WTC11 (cell line): ENCODE measurements at regions not wholly inside any gene's neighbourhood (a gene's known extent, or its start where the extent isn't known, plus 50 kb on each side); places are given as distances from the start of the nearest gene placed in this dataset.
A peak's percentile ranks its signal among the peaks of the same experiment; 100 is the strongest.

Source experiments
- ATAC-seq: fragments of 200-7000 bp; cut with Tn5 transposase; 2 replicates; pipeline ENCODE4 v1.10.0; 2021; ENCODE audit warnings: mild to moderate bottlenecking, moderate library complexity
- CTCF ChIA-PET: fragments of 300-600 bp; sonication (Branson Sonifier 250); formaldehyde crosslinking; loops from one replicate; lab custom pipeline; 2021; ENCODE audit warnings: antibody characterized with exemption; lab: Charles Lee
- POLR2A ChIA-PET: fragments of 350-600 bp; sonication (Branson Sonifier 250); formaldehyde crosslinking; loops from one replicate; lab custom pipeline; 2021; ENCODE audit warnings: antibody characterized with exemption; lab: Charles Lee
- DNase-seq: peaks from one replicate; pipeline ENCODE4 v3.0.0; 2021; ENCODE audit warnings: low spot score
- H3K27ac Mint-ChIP-seq: 2 replicates; pipeline ENCODE4 v1.8.0; 2021; ENCODE audit warnings: mixed read lengths
- H3K27me3 Mint-ChIP-seq: 2 replicates; pipeline ENCODE4 v1.8.0; 2021; ENCODE audit warnings: low read depth, mild to moderate bottlenecking, moderate library complexity, mixed read lengths
- H3K36me3 Mint-ChIP-seq: 2 replicates; pipeline ENCODE4 v1.8.0; 2021; ENCODE audit warnings: mixed read lengths
- H3K4me1 Mint-ChIP-seq: 2 replicates; pipeline ENCODE4 v1.8.0; 2022; ENCODE audit warnings: mixed read lengths
- H3K4me3 Mint-ChIP-seq: 2 replicates; pipeline ENCODE4 v1.8.0; 2021; ENCODE audit warnings: mild to moderate bottlenecking, moderate library complexity, mixed read lengths
- H3K9me3 Mint-ChIP-seq: 2 replicates; pipeline ENCODE4 v1.8.0; 2021; ENCODE audit warnings: mixed read lengths
- ATF3 ChIP-seq: sonication (generic); formaldehyde crosslinking; conservative IDR thresholded peaks from 2 replicates; pipeline ENCODE4 v1.8.1; 2022; ENCODE audit warnings: mild to moderate bottlenecking, missing genetic modification reagents
- E2F1 ChIP-seq: sonication (generic); formaldehyde crosslinking; IDR thresholded peaks from 2 replicates; pipeline ENCODE4 v1.8.0; 2022; ENCODE audit warnings: mild to moderate bottlenecking, missing genetic modification reagents
- ELF4 ChIP-seq: sonication (generic); formaldehyde crosslinking; IDR thresholded peaks from 2 replicates; pipeline ENCODE4 v1.8.1; 2022; ENCODE audit warnings: low read depth, mild to moderate bottlenecking, moderate library complexity, missing genetic modification reagents
- FOXK1 ChIP-seq: sonication (generic); formaldehyde crosslinking; IDR thresholded peaks from 2 replicates; pipeline ENCODE4 v1.8.0; 2022; ENCODE audit warnings: mild to moderate bottlenecking, moderate library complexity, missing genetic modification reagents
- FOXP4 ChIP-seq: sonication (generic); formaldehyde crosslinking; IDR thresholded peaks from 2 replicates; pipeline ENCODE4 v1.8.0; 2022; ENCODE audit warnings: mild to moderate bottlenecking, missing genetic modification reagents
- JAZF1 ChIP-seq: fragments of 250-450 bp; sonication (Bioruptor Pico); IDR thresholded peaks from 2 replicates; pipeline ENCODE4 v1.9.0; 2021; ENCODE audit warnings: moderate library complexity, mild to moderate bottlenecking, inconsistent platforms
- MAX ChIP-seq: sonication (generic); formaldehyde crosslinking; IDR thresholded peaks from 2 replicates; pipeline ENCODE4 v1.8.0; 2022; ENCODE audit warnings: mild to moderate bottlenecking, missing genetic modification reagents
- MYBL2 ChIP-seq: sonication (generic); formaldehyde crosslinking; IDR thresholded peaks from 2 replicates; pipeline ENCODE4 v1.8.1; 2023; ENCODE audit warnings: mild to moderate bottlenecking, moderate library complexity, missing genetic modification reagents
- NFATC4 ChIP-seq: fragments of 250-450 bp; sonication (Bioruptor Pico); IDR thresholded peaks from 2 replicates; pipeline ENCODE4 v1.9.0; 2021; ENCODE audit warnings: mild to moderate bottlenecking
- NFE2L1 ChIP-seq: sonication (generic); formaldehyde crosslinking; IDR thresholded peaks from 2 replicates; pipeline ENCODE4 v1.8.1; 2023; ENCODE audit warnings: missing genetic modification reagents
- NR1H2 ChIP-seq: sonication (generic); formaldehyde crosslinking; IDR thresholded peaks from 2 replicates; pipeline ENCODE4 v1.9.0; 2021; ENCODE audit warnings: mild to moderate bottlenecking, moderate library complexity, missing genetic modification reagents
- NR2C2 ChIP-seq: sonication (generic); formaldehyde crosslinking; IDR thresholded peaks from 2 replicates; pipeline ENCODE4 v1.8.0; 2022; ENCODE audit warnings: mild to moderate bottlenecking, missing genetic modification reagents
- NR3C1 ChIP-seq: sonication (generic); formaldehyde crosslinking; conservative IDR thresholded peaks from 2 replicates; pipeline ENCODE4 v1.8.1; 2023; ENCODE audit warnings: low read depth, mild to moderate bottlenecking, missing genetic modification reagents
- OVOL2 ChIP-seq: fragments of 250-450 bp; sonication (Bioruptor Pico); IDR thresholded peaks from 2 replicates; pipeline ENCODE4 v1.9.0; 2021; ENCODE audit warnings: mild to moderate bottlenecking, borderline replicate concordance
- SP1 ChIP-seq: sonication (generic); formaldehyde crosslinking; conservative IDR thresholded peaks from 2 replicates; pipeline ENCODE4 v1.8.1; 2022; ENCODE audit warnings: missing genetic modification reagents
- TP53 ChIP-seq: sonication (generic); formaldehyde crosslinking; IDR thresholded peaks from 2 replicates; pipeline ENCODE4 v1.8.1; 2023; ENCODE audit warnings: mild to moderate bottlenecking, missing genetic modification reagents
- USF1 ChIP-seq: sonication (generic); formaldehyde crosslinking; IDR thresholded peaks from 2 replicates; pipeline ENCODE4 v1.8.0; 2022; ENCODE audit warnings: mild to moderate bottlenecking, missing genetic modification reagents
- ZBTB21 ChIP-seq: sonication (generic); formaldehyde crosslinking; IDR thresholded peaks from 2 replicates; pipeline ENCODE4 v1.8.1; 2023; ENCODE audit warnings: mild to moderate bottlenecking, missing genetic modification reagents, borderline replicate concordance
- ZNF138 ChIP-seq: sonication (generic); formaldehyde crosslinking; conservative IDR thresholded peaks from 2 replicates; pipeline ENCODE4 v1.8.1; 2022; ENCODE audit warnings: mild to moderate bottlenecking, moderate library complexity, missing genetic modification reagents
- ZNF263 ChIP-seq: sonication (generic); formaldehyde crosslinking; IDR thresholded peaks from 2 replicates; pipeline ENCODE4 v1.8.1; 2022; ENCODE audit warnings: low read depth, mild to moderate bottlenecking, moderate library complexity, missing genetic modification reagents
- ZNF416 ChIP-seq: fragments of 250-450 bp; sonication (Bioruptor Pico); IDR thresholded peaks from 2 replicates; pipeline ENCODE4 v1.9.0; 2021; ENCODE audit warnings: mild to moderate bottlenecking, inconsistent platforms
- TF ChIP-seq, protein P1 (sequence below): sonication (generic); formaldehyde crosslinking; IDR thresholded peaks from 2 replicates; pipeline ENCODE4 v1.8.0; 2023; ENCODE audit warnings: mild to moderate bottlenecking, missing genetic modification reagents
- TF ChIP-seq, protein P2 (sequence below): sonication (generic); formaldehyde crosslinking; IDR thresholded peaks from 2 replicates; pipeline ENCODE4 v1.8.1; 2023; ENCODE audit warnings: mild to moderate bottlenecking, moderate library complexity, missing genetic modification reagents
- TF ChIP-seq, protein P3 (sequence below): sonication (generic); formaldehyde crosslinking; IDR thresholded peaks from 2 replicates; pipeline ENCODE4 v1.8.1; 2023; ENCODE audit warnings: mild to moderate bottlenecking, missing genetic modification reagents, borderline replicate concordance

DNA sequence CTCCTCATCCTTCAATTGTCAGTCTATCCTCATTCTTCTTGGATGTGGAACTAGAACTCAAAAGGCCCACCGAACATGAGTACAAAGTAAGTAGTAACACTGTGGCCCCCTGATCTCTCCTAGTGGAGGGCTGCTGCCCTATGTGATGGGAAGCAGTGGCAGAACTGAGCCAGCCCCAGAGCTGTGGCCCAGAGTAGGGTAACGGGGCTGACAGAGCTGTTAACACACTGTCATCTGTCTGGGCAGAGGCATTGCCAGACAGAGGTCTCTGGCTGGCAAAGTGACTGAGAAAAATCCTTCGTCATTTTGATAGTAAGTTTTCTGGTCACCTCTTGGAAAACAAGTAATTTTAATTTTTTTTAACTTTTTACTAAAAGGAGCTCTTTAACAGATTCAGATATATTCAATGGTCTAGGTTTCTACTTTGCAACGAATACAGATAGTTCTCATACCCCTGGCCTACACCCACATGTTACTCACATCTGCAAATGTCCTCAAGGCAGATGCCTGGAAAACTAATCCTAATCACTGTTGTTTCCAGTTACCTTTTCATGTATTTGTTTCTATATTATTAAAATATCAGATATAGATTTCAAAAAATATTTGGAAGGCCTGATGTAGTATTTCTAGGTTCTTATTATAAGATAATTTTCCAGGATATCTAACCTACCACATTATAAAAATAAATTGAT is 588.7 kb downstream of the CPS1 start:
- H3K27me3 Mint-ChIP-seq = no peaks in the 10 kb centered on the region
- H3K9me3 Mint-ChIP-seq = no peaks in the 10 kb centered on the region
- TF ChIP-seq TP53 (no peak), JAZF1 (CRISPR knock-in tag) (no peak), NFE2L1 (no peak), ZNF138 (CRISPR knock-in tag) (no peak), SP1 (CRISPR knock-in tag) (no peak), NFATC4 (CRISPR knock-in tag) (no peak), ELF4 (CRISPR knock-in tag) (no peak), ZNF263 (CRISPR knock-in tag) (no peak), FOXP4 (CRISPR knock-in tag) (no peak), MAX (no peak), ATF3 (CRISPR knock-in tag) (no peak), E2F1 (no peak), NR1H2 (CRISPR knock-in tag) (no peak), OVOL2 (no peak), MYBL2 (CRISPR knock-in tag) (no peak), FOXK1 (no peak)
- TF ChIP-seq, protein P1, sequence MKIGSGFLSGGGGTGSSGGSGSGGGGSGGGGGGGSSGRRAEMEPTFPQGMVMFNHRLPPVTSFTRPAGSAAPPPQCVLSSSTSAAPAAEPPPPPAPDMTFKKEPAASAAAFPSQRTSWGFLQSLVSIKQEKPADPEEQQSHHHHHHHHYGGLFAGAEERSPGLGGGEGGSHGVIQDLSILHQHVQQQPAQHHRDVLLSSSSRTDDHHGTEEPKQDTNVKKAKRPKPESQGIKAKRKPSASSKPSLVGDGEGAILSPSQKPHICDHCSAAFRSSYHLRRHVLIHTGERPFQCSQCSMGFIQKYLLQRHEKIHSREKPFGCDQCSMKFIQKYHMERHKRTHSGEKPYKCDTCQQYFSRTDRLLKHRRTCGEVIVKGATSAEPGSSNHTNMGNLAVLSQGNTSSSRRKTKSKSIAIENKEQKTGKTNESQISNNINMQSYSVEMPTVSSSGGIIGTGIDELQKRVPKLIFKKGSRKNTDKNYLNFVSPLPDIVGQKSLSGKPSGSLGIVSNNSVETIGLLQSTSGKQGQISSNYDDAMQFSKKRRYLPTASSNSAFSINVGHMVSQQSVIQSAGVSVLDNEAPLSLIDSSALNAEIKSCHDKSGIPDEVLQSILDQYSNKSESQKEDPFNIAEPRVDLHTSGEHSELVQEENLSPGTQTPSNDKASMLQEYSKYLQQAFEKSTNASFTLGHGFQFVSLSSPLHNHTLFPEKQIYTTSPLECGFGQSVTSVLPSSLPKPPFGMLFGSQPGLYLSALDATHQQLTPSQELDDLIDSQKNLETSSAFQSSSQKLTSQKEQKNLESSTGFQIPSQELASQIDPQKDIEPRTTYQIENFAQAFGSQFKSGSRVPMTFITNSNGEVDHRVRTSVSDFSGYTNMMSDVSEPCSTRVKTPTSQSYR = no peak
- H3K4me1 Mint-ChIP-seq = peaks cover 6% of the 10 kb centered on the region
- H3K27ac Mint-ChIP-seq = peak overlapping the region; percentile 17; the same call in 1 of the 2 replicates
- POLR2A ChIA-PET = no interaction called here
- CTCF ChIA-PET = interaction anchor here (1.0 kb wide), 1 partner anchor 12 kb away, joined by 4 read pairs; no protein-coding TSS in a partner anchor
- H3K4me3 Mint-ChIP-seq = no peak overlapping the region
- peak; percentile 72 for ATAC-seq
- H3K36me3 Mint-ChIP-seq = no peaks in the 10 kb centered on the region
- DNase-seq = no peak

DNA sequence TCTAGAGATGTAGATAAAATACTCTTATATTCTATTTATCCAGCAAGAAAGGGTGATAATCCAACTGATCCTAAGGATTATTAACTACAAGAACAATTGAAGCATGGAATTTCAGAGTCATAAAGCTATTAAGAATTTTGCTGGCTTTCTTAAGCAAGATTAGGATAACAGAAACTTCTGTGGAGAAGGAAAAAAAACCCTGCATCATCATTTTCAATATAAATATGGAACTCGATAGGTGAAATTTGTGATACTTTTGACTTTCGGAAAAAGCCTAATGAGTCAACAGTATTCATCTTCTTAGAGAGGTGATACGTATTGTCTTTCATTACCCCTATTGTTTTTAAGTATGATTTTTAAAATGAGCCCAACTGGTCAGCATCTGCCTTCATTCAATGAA is 593.3 kb downstream of the CPS1 start:
- ATAC-seq = no peak
- Mint-ChIP-seq H3K27ac (no peak overlapping the region), H3K9me3 (no peaks in the 10 kb centered on the region), H3K36me3 (no peaks in the 10 kb centered on the region), H3K4me3 (no peak overlapping the region), H3K27me3 (no peaks in the 10 kb centered on the region), H3K4me1 (peaks cover 3% of the 10 kb centered on the region)
- POLR2A ChIA-PET = no interaction called here
- CTCF ChIA-PET = no interaction called here
- no peak for DNase-seq
- TF ChIP-seq NR2C2 (CRISPR knock-in tag) = no peak
- no peak for TF ChIP-seq ZNF263 (CRISPR knock-in tag)
- no peak for TF ChIP-seq USF1 (CRISPR knock-in tag)
- no peak for TF ChIP-seq NR3C1 (CRISPR knock-in tag)
- no peak for TF ChIP-seq ZNF416 (CRISPR knock-in tag)
- no peak for TF ChIP-seq ZBTB21 (CRISPR knock-in tag)
- TF ChIP-seq ELF4 (CRISPR knock-in tag) = no peak
- TF ChIP-seq, protein P2, sequence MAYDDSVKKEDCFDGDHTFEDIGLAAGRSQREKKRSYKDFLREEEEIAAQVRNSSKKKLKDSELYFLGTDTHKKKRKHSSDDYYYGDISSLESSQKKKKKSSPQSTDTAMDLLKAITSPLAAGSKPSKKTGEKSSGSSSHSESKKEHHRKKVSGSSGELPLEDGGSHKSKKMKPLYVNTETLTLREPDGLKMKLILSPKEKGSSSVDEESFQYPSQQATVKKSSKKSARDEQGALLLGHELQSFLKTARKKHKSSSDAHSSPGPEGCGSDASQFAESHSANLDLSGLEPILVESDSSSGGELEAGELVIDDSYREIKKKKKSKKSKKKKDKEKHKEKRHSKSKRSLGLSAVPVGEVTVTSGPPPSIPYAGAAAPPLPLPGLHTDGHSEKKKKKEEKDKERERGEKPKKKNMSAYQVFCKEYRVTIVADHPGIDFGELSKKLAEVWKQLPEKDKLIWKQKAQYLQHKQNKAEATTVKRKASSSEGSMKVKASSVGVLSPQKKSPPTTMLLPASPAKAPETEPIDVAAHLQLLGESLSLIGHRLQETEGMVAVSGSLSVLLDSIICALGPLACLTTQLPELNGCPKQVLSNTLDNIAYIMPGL = no peak
- TF ChIP-seq, protein P3, sequence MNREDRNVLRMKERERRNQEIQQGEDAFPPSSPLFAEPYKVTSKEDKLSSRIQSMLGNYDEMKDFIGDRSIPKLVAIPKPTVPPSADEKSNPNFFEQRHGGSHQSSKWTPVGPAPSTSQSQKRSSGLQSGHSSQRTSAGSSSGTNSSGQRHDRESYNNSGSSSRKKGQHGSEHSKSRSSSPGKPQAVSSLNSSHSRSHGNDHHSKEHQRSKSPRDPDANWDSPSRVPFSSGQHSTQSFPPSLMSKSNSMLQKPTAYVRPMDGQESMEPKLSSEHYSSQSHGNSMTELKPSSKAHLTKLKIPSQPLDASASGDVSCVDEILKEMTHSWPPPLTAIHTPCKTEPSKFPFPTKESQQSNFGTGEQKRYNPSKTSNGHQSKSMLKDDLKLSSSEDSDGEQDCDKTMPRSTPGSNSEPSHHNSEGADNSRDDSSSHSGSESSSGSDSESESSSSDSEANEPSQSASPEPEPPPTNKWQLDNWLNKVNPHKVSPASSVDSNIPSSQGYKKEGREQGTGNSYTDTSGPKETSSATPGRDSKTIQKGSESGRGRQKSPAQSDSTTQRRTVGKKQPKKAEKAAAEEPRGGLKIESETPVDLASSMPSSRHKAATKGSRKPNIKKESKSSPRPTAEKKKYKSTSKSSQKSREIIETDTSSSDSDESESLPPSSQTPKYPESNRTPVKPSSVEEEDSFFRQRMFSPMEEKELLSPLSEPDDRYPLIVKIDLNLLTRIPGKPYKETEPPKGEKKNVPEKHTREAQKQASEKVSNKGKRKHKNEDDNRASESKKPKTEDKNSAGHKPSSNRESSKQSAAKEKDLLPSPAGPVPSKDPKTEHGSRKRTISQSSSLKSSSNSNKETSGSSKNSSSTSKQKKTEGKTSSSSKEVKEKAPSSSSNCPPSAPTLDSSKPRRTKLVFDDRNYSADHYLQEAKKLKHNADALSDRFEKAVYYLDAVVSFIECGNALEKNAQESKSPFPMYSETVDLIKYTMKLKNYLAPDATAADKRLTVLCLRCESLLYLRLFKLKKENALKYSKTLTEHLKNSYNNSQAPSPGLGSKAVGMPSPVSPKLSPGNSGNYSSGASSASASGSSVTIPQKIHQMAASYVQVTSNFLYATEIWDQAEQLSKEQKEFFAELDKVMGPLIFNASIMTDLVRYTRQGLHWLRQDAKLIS (CRISPR knock-in tag) = no peak
